22Rv1 (cell line): ENCODE measurements at regions not wholly inside any gene's neighbourhood (a gene's known extent, or its start where the extent isn't known, plus 50 kb on each side); places are given as distances from the start of the nearest gene placed in this dataset.

Experiments used
- ZFX ChIP-seq: fragments of 450-650 bp; IDR thresholded peaks from 2 replicates; pipeline ENCODE4 v1.6.1; 2017; ENCODE audit warnings: antibody characterized with exemption, borderline replicate concordance
- TF ChIP-seq, protein P1 (sequence below): fragments of 450-650 bp; IDR thresholded peaks from 2 replicates; pipeline ENCODE4 v1.5.1; 2017; ENCODE audit warnings: mild to moderate bottlenecking

DNA sequence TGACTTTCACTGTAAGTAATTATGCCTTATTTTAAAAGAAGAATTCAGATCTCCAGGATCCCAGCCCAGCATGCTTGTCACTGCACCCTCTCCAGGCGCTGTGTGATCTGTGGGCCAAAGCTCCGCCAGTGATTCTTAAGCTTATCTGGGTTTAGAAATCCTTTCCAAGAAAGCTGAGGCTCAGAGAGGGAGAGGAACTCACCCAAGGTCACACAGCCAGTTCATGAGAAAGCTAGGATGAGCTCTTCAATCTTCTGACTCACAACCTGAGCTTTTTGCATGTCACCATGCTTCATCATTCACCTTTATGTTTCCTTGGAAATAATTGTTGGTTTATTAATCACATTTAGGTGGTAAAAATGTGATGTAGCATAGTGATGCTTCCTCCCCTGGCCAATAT is 136.6 kb upstream of the HAND1 start:
- TF ChIP-seq, protein P1, sequence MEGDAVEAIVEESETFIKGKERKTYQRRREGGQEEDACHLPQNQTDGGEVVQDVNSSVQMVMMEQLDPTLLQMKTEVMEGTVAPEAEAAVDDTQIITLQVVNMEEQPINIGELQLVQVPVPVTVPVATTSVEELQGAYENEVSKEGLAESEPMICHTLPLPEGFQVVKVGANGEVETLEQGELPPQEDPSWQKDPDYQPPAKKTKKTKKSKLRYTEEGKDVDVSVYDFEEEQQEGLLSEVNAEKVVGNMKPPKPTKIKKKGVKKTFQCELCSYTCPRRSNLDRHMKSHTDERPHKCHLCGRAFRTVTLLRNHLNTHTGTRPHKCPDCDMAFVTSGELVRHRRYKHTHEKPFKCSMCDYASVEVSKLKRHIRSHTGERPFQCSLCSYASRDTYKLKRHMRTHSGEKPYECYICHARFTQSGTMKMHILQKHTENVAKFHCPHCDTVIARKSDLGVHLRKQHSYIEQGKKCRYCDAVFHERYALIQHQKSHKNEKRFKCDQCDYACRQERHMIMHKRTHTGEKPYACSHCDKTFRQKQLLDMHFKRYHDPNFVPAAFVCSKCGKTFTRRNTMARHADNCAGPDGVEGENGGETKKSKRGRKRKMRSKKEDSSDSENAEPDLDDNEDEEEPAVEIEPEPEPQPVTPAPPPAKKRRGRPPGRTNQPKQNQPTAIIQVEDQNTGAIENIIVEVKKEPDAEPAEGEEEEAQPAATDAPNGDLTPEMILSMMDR, result no peak
- no peak for TF ChIP-seq ZFX
